Prostate gland (tissue), 2 donors: ENCODE measurements at regions not wholly inside any gene's neighbourhood (a gene's known extent, or its start where the extent isn't known, plus 50 kb on each side); places are given as distances from the start of the nearest gene placed in this dataset.

ENCODE experiments used
- CTCF ChIP-seq, 4 experiments: fragments of 200-600 bp in 2 of 4; fragments of 450-650 bp in 2 of 4; sonication (generic) in 2 of 4; IDR thresholded peaks; 1 replicate in 3 of 4; 2 replicates in 1 of 4; pipeline ENCODE4 v1.5.1; 2016 to 2019; ENCODE audit warnings: antibody characterized with exemption in 4 of 4, mild to moderate bottlenecking in 2 of 4, moderate library complexity in 2 of 4
- POLR2A ChIP-seq: fragments of 450-650 bp; IDR thresholded peaks from one replicate; pipeline ENCODE4 v1.6.1; 2016; ENCODE audit warnings: antibody characterized with exemption, mild to moderate bottlenecking
- POLR2AphosphoS5 ChIP-seq: sonication (generic); formaldehyde crosslinking; IDR thresholded peaks from one replicate; pipeline ENCODE4 v1.6.1; 2017; ENCODE audit warnings: antibody characterized with exemption

GRCh38 chr4:74628852-74629620 lies 165.3 kb downstream of the BTC start:
- TF ChIP-seq CTCF (IDR thresholded peaks at IDR 0.05), result no peak
- no peak for TF ChIP-seq POLR2AphosphoS5
- TF ChIP-seq POLR2A, result no peak
